WI38 (cell line): ENCODE measurements at regions not wholly inside any gene's neighbourhood (a gene's known extent, or its start where the extent isn't known, plus 50 kb on each side); places are given as distances from the start of the nearest gene placed in this dataset.
"Not testable (repeated sequence)": the region's sequence is repeated elsewhere in the genome, so short reads cannot be mapped to it uniquely, and the experiment has no call there.

ENCODE experiments used
- H3K4me3 ChIP-seq: 2 replicates; pipeline ENCODE4 v1.5.1; 2011; ENCODE audit warnings: low read depth, mild to moderate bottlenecking, control low read depth, low read length
- TF ChIP-seq, protein P1 (sequence below): IDR thresholded peaks from 2 replicates; pipeline ENCODE4 v1.5.1; 2012; ENCODE audit warnings: low read depth, mild to moderate bottlenecking, control low read depth, low read length

DNA sequence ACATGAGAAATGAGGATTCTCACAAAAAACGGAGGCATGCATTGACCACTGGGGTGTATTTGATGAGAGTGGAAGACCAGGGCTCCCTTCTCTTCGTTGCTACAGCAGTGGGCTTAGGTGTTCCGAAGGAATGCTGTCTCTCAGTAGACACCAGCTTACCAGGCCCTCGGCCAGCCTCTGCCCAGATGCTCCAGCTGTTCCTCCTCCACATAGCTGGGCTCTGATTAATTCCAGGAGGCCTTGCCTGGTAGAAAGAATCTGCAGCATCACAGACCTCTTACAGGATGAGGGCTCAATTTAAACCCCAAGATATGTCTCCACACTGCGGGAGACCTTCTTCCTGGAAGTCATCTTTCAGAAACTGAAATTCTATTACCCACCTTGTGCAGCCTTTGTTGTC, 346.6 kb upstream of the TENM3 start:
- H3K4me3 ChIP-seq = no peak overlapping the region
- TF ChIP-seq, protein P1, sequence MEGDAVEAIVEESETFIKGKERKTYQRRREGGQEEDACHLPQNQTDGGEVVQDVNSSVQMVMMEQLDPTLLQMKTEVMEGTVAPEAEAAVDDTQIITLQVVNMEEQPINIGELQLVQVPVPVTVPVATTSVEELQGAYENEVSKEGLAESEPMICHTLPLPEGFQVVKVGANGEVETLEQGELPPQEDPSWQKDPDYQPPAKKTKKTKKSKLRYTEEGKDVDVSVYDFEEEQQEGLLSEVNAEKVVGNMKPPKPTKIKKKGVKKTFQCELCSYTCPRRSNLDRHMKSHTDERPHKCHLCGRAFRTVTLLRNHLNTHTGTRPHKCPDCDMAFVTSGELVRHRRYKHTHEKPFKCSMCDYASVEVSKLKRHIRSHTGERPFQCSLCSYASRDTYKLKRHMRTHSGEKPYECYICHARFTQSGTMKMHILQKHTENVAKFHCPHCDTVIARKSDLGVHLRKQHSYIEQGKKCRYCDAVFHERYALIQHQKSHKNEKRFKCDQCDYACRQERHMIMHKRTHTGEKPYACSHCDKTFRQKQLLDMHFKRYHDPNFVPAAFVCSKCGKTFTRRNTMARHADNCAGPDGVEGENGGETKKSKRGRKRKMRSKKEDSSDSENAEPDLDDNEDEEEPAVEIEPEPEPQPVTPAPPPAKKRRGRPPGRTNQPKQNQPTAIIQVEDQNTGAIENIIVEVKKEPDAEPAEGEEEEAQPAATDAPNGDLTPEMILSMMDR = no peak

DNA sequence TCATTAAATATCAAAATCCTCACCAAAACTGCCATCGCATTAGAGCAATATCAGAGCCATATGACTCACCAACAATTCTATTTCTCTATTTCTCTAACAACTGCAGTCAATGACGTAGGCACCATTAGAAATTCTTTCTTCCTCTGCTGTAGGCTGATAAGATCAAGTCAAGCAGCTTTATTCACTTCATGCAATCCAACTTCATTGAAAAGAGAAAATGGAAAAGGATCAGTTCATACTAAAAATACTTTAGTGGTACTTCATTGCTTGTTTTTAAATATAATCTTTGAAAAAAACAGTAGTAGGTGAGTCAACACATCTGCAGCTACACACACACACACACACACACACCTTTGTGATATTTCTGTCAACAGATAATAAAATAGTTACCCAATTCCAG, 345.3 kb upstream of the TENM3 start:
- TF ChIP-seq, protein P1 = no peak
- H3K4me3 ChIP-seq = no peak overlapping the region

DNA sequence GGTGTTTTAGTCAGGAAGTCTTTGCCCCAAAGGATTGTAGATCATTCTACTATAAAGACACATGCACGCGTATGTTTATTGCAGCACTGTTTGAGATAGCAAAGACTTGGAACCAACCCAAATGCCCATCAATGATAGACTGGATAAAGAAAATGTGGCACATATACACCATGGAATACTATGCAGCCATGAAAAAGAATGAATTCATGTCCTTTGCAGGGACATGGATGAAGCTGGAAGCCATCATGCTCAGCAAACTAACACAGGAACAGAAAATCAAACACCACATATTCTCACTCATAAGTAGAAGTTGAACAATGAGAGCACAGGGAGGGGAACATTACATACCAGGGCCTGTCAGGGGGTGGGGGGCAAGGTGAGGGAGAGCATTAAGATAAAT, 340.8 kb upstream of the TENM3 start:
- not testable (repeated sequence) for H3K4me3 ChIP-seq

DNA sequence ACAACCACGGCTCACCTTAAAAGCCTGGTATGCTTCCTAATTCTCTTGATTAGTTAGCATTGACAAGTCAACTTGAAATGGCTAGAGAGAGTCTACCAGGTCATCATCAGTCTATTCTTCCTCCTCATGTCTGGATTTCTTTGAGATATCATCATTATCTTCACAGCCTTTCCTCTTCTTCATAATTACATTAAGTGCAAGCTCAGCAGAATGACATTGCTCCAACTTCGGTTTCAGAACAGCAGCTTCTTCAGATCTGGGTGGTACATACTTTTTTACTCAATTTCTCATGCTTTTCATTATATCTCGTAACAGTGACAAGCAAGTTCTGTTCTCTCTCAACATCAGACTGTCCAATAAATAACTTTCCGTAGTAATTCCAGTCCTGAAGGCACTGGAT, 337.5 kb upstream of the TENM3 start:
- no peak overlapping the region for H3K4me3 ChIP-seq
- TF ChIP-seq, protein P1 = no peak

DNA sequence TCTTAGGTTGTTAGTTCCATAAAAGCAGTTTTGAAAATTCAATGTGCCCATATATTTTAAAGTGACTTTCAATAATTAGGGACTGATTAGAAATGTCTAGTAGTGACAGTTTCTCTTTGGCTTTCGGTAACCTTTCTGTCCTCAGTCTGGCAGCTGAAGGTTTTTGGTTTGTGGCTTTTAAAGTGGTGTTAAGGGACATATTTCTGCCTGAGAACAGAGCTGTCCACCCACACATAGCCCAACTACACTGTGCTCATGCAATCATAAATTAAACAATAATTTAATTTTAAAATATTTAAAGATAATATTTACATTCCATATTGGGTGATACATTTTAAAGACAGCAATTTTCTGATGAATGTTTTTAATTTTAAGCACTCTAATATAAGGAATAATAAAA, 335.0 kb upstream of the TENM3 start:
- TF ChIP-seq, protein P1 = no peak
- H3K4me3 ChIP-seq = no peak overlapping the region

DNA sequence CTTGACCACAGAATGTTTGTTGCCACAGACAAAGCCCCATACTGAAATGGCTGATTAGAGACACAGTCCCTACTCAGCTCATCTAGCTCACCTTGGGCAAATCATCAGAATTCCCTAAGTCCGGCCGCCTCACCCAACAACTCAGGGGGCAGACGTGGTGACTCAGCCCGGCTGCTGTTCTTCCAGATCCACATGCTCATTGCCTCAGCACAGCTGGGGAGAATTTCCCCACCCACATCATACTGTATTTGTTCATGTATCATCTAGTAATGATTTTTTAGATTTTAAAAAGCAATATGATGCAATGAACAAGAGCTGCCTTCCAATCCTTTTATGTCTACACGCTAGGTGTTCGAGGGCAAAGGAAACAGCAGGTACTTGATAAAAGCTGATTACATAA, 333.8 kb upstream of the TENM3 start:
- no peak overlapping the region for H3K4me3 ChIP-seq
- TF ChIP-seq, protein P1 = no peak

DNA sequence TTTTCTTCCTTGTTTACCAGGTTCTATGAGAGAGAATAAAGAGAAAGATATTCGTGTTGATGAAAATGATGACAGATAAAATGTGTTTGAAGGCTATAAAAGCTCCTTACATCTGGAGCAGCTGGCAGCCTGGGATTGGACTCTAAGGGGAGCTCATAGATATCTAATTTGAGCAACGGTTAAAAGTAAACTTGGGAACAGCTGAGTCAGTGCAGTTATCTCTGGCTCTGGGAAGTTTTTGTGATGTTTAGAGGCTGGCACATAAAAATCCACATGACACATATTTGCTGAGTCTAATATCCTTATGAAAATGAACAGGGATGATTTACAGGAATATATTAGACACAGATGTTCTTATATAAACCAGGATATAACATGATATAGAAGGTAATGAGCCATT, 331.8 kb upstream of the TENM3 start:
- H3K4me3 ChIP-seq = no peak overlapping the region
- TF ChIP-seq, protein P1 = no peak

DNA sequence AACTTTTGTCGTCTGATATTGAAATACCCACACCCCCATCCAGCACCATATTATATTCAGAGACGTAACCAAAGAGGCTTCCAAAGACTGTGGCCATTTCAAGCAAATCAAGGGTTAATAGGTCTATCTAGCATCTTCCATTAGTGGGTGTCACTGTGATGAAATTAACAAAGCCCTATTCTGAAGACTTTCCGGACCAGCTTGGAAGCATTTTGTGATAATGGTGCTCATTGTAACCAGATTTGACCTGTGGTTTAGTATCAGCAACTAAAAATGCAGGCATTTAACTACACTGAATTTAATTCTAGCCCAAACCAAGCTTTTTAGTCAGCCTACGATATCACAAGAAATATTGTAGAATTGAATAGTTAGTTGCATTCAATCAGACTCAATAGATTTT, 309.7 kb upstream of the TENM3 start:
- no peak overlapping the region for H3K4me3 ChIP-seq
- TF ChIP-seq, protein P1 = no peak
